Activated naive CD4-positive, alpha-beta T cell treated with anti-CD3 and anti-CD28 coated beads, Interleukin-2, amount 10 ng/mL, durations not matched to agents 7 days and 5 days (primary cell): ENCODE measurements at regions not wholly inside any gene's neighbourhood (a gene's known extent, or its start where the extent isn't known, plus 50 kb on each side); places are given as distances from the start of the nearest gene placed in this dataset.

Experiments used
- CTCF ChIA-PET: fragments of 350-600 bp; sonication (Branson Sonifier 250); formaldehyde crosslinking; loops from one replicate; lab custom pipeline; 2021; ENCODE audit warnings: antibody characterized with exemption; lab: Charles Lee
- DNase-seq: peaks from one replicate; pipeline ENCODE4 v3.0.0-alpha.2; 2020
- H3K27ac Mint-ChIP-seq: one replicate; pipeline ENCODE4 v1.8.0; 2021; ENCODE audit warnings: mild to moderate bottlenecking, moderate library complexity, mixed read lengths
- H3K27me3 Mint-ChIP-seq: one replicate; pipeline ENCODE4 v1.8.0; 2021; ENCODE audit warnings: mild to moderate bottlenecking, mixed read lengths
- H3K36me3 Mint-ChIP-seq: one replicate; pipeline ENCODE4 v1.8.0; 2021; ENCODE audit warnings: mixed read lengths
- H3K4me1 Mint-ChIP-seq: one replicate; pipeline ENCODE4 v1.8.0; 2021; ENCODE audit warnings: mixed read lengths
- H3K4me3 Mint-ChIP-seq: one replicate; pipeline ENCODE4 v1.8.0; 2021; ENCODE audit warnings: mild to moderate bottlenecking, moderate library complexity, mixed read lengths
- H3K9me3 Mint-ChIP-seq: one replicate; pipeline ENCODE4 v1.8.0; 2021; ENCODE audit warnings: mixed read lengths

- H3K4me1 Mint-ChIP-seq: no peaks in the 10 kb centered on the region
- DNase-seq: no peak
- H3K27me3 Mint-ChIP-seq: peaks cover 3% of the 10 kb centered on the region
- H3K9me3 Mint-ChIP-seq: no peaks in the 10 kb centered on the region
- H3K36me3 Mint-ChIP-seq: no peaks in the 10 kb centered on the region
- H3K4me3 Mint-ChIP-seq: no peak overlapping the region
- no peak overlapping the region for H3K27ac Mint-ChIP-seq
- CTCF ChIA-PET: no interaction called here
Observed at GRCh38 chr3:182606905-182607504, 186.3 kb upstream of the ATP11B start.

DNA sequence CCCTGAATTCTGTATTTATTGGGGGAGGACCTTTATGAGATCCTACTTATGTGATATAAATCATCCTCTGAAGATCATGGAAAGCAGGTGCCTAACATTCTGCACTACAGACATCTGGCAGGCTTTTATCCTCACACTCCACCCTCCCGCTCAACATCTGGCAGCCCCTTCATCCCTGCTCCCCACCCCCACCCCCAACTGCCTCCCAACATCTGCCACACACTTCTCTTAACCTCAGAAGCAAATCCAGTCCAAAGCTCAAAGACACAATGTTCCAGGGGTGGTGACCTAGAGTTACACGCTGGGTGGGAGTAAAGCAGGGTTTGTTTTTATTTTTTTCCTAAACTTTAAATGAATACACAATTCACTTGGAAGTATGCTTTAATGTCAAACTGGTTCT, 184.5 kb upstream of the ATP11B start:
- H3K36me3 Mint-ChIP-seq: no peaks in the 10 kb centered on the region
- H3K9me3 Mint-ChIP-seq: no peaks in the 10 kb centered on the region
- H3K4me1 Mint-ChIP-seq: no peaks in the 10 kb centered on the region
- no peak for DNase-seq
- no peak overlapping the region for H3K27ac Mint-ChIP-seq
- peaks cover 3% of the 10 kb centered on the region for H3K27me3 Mint-ChIP-seq
- H3K4me3 Mint-ChIP-seq: no peak overlapping the region
- CTCF ChIA-PET: no interaction called here

- H3K27me3 Mint-ChIP-seq: peaks cover 3% of the 10 kb centered on the region
- no peak for DNase-seq
- H3K4me1 Mint-ChIP-seq: no peaks in the 10 kb centered on the region
- H3K4me3 Mint-ChIP-seq: no peak overlapping the region
- no peak overlapping the region for H3K27ac Mint-ChIP-seq
- no peaks in the 10 kb centered on the region for H3K9me3 Mint-ChIP-seq
- CTCF ChIA-PET: no interaction called here
- no peaks in the 10 kb centered on the region for H3K36me3 Mint-ChIP-seq
Observed at GRCh38 chr3:182609575-182610156, 183.6 kb upstream of the ATP11B start.

GRCh38 chr3:182612332-182612731, 181.0 kb upstream of the ATP11B start:
- Mint-ChIP-seq H3K27me3 (peaks cover 3% of the 10 kb centered on the region), H3K27ac (no peak overlapping the region), H3K4me1 (no peaks in the 10 kb centered on the region), H3K36me3 (no peaks in the 10 kb centered on the region), H3K9me3 (no peaks in the 10 kb centered on the region), H3K4me3 (no peak overlapping the region)
- no peak for DNase-seq
- CTCF ChIA-PET: no interaction called here

DNA sequence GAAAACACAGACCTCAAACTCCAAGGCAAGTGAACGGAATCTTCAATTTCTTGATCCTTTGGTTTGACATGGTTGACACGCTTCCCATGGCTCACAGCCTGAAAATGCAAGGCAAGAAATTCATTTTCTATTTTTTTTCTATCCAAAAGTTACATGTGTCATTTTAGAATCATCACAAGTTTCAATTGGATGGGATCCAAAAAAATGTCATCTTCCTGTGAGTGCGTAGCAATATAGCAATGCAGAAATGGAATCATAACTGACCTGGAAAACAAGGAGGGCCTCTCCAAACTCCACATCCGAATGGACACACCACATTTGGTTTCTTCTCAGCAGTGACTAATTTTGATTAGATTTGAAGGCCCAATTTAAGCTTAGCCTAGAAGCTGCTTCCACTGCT, 175.8 kb upstream of the ATP11B start:
- Mint-ChIP-seq H3K9me3 (no peaks in the 10 kb centered on the region), H3K4me3 (no peak overlapping the region), H3K36me3 (no peaks in the 10 kb centered on the region), H3K27ac (no peak overlapping the region), H3K4me1 (no peaks in the 10 kb centered on the region), H3K27me3 (no peaks in the 10 kb centered on the region)
- DNase-seq: no peak
- CTCF ChIA-PET: interaction anchor here (0.7 kb wide), 1 partner anchor 9 kb away, joined by 3 read pairs; no protein-coding TSS in a partner anchor

- no peak overlapping the region for H3K4me3 Mint-ChIP-seq
- no peaks in the 10 kb centered on the region for H3K4me1 Mint-ChIP-seq
- H3K27me3 Mint-ChIP-seq: no peaks in the 10 kb centered on the region
- H3K36me3 Mint-ChIP-seq: no peaks in the 10 kb centered on the region
- no peak overlapping the region for H3K27ac Mint-ChIP-seq
- DNase-seq: no peak
- CTCF ChIA-PET: no interaction called here
- no peaks in the 10 kb centered on the region for H3K9me3 Mint-ChIP-seq
Observed at GRCh38 chr3:182618085-182618732, 175.1 kb upstream of the ATP11B start.

DNA sequence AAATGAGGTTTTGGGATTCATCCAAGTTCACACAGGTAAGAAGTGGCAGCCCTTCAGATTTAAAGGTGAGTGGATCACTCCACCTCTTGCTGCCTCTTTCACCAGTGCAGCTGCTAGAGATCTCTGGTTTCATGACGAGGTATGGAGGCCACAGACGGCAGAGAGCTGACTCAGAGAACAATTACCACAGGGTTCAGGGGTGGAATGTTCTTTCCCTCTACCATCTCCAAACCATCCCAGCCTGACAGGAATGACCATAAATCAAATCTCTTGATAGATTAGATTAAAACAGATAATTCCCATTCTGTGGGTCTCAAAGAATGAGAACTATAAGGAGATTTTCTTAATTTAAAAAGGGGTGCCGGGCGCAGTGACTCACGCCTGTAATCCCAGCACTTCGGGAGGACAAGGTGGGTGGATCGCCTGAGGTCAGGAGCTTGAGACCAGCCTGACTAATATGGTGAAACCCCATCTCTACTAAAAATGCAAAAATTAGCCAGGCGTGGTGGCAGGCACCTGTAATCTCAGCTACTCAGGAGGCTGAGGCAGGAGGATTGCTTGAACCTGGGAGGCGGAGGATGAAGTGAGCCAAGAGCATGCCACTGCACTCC, 174.2 kb upstream of the ATP11B start:
- Mint-ChIP-seq H3K9me3 (no peaks in the 10 kb centered on the region), H3K4me3 (no peak overlapping the region), H3K27me3 (no peaks in the 10 kb centered on the region), H3K27ac (no peak overlapping the region), H3K36me3 (no peaks in the 10 kb centered on the region), H3K4me1 (no peaks in the 10 kb centered on the region)
- CTCF ChIA-PET: no interaction called here
- no peak for DNase-seq

DNA sequence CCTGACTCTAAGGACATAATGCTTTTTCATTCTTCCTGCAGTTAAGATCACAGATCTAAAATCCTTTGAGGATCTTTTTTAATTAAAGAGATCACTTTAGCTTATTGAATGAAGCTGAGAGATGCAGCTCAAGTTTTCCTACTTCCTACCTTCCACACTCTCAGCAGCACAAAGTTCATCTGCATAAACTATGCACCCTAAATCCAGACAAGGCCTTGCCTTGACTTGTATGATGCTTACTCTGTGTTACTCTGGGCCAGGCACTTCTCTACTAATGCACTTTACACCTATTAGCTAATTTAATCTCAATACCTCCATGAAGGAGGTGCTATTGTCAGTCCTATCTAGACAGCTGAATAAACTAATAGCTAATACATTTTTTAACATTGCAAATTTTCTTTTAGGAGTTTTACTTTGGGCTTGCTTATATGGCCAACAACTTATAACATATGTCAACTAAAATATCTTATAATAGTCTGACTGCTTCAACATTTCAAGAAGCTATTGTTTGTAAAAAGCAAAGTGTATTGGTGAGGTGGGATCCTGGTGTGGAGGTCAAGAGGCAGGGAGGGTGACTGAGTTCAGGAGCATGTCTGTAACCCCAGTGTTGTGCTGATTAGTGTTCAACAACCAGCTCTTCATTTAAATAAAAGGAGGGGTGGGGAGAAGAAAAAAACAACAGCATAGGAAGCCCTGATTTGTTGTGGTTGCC, 172.4 kb upstream of the ATP11B start:
- no peaks in the 10 kb centered on the region for H3K27me3 Mint-ChIP-seq
- H3K4me1 Mint-ChIP-seq: no peaks in the 10 kb centered on the region
- no peak for DNase-seq
- CTCF ChIA-PET: no interaction called here
- no peaks in the 10 kb centered on the region for H3K36me3 Mint-ChIP-seq
- no peak overlapping the region for H3K27ac Mint-ChIP-seq
- no peak overlapping the region for H3K4me3 Mint-ChIP-seq
- no peaks in the 10 kb centered on the region for H3K9me3 Mint-ChIP-seq

GRCh38 chr3:182621435-182622240, 171.7 kb upstream of the ATP11B start:
- no peaks in the 10 kb centered on the region for H3K36me3 Mint-ChIP-seq
- CTCF ChIA-PET: no interaction called here
- no peaks in the 10 kb centered on the region for H3K4me1 Mint-ChIP-seq

DNA sequence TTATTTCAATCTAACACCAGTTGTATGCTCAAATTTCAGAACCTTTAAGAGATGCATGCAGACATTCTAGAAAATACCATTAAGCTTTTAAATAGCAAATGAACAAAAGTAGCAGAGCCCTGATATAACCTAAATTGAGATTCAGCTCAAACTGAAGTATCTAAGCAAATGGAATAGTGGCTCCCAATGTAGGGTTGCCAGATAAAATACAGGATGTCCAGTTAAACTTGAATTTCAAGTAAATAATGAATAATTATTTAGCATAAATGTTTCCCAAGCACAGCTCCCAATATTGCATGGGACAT, 171.1 kb upstream of the ATP11B start:
- DNase-seq: no peak
- no peaks in the 10 kb centered on the region for H3K36me3 Mint-ChIP-seq
- CTCF ChIA-PET: no interaction called here
- H3K27ac Mint-ChIP-seq: no peak overlapping the region
- no peaks in the 10 kb centered on the region for H3K9me3 Mint-ChIP-seq
- no peaks in the 10 kb centered on the region for H3K4me1 Mint-ChIP-seq
- no peaks in the 10 kb centered on the region for H3K27me3 Mint-ChIP-seq
- H3K4me3 Mint-ChIP-seq: no peak overlapping the region

More at GRCh38 chr3:182621435-182622240, 171.7 kb upstream of the ATP11B start:
- no peak for DNase-seq
- no peak overlapping the region for H3K4me3 Mint-ChIP-seq
- H3K9me3 Mint-ChIP-seq: no peaks in the 10 kb centered on the region
- no peak overlapping the region for H3K27ac Mint-ChIP-seq
- no peaks in the 10 kb centered on the region for H3K27me3 Mint-ChIP-seq

DNA sequence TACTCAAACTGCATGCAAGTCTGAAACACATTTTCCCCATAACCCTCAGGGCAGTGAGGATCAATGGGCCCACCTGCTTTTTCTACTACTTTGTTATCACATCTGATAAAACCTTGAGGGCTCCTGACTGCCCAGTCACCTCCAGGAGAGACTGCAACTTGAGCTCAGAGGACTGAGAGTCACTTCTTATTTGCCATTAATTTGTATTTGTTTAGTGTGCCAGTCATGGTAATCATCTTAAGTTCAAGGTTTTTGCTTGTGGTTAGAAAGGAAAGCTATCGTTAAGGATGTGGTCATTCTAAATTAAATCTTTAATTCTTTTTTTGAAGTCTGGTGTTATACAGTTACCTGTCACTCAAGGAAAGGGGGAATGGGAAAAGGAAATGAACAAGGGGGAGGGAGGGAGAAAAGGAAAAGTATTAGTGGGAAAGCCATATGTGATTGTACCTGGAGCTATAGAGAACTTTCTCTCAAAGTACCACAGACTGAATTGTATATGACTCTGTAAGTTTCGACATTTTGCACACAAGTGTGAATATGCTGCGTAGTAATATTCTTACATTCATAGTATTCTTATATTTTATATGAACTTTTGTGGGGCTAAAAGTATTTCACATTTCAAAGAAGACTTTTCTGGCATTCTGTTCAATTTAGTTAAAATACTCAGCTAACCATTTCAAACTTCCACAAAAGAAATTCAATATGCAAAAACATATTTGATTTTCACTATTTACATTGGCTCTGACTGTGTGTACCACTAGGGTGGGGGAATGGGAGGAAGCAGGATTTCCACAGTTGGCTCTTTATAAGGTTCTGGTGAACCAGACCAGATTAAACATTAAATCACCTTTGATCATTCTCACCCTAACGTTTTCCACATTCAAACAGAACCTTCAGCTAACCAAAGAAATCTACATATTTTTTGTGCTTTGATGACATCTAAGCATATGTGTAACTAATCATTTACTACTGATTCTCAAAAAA, 166.5 kb upstream of the ATP11B start:
- no peak overlapping the region for H3K27ac Mint-ChIP-seq
- no peaks in the 10 kb centered on the region for H3K4me1 Mint-ChIP-seq
- H3K27me3 Mint-ChIP-seq: peaks cover 6% of the 10 kb centered on the region
- CTCF ChIA-PET: interaction anchor here (1.0 to 1.1 kb wide), 2 partner anchors 10 kb away, joined by 3 read pairs; no protein-coding TSS in a partner anchor
- H3K4me3 Mint-ChIP-seq: no peak overlapping the region
- H3K36me3 Mint-ChIP-seq: no peaks in the 10 kb centered on the region
- H3K9me3 Mint-ChIP-seq: no peaks in the 10 kb centered on the region
- no peak for DNase-seq

DNA sequence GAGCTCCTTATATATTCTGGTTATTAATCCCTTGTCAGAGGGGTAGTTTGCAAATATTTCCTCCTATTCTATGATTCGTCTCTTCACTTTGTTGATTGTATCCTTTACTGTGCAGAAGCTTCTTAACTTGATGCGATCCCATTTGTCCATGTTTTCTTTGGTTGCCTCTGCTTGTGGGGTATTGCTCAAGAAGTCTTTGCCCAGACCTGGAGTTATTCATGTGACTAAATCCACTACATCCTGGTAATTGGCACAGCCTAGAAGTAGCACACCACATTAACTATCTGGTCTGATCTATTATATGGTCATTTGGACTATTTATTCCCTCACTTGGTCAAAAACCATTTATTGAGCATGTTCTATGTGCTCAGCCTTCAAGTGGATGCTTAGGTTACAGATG, 164.8 kb upstream of the ATP11B start:
- Mint-ChIP-seq H3K4me1 (no peaks in the 10 kb centered on the region), H3K9me3 (no peaks in the 10 kb centered on the region), H3K27me3 (peaks cover 6% of the 10 kb centered on the region), H3K4me3 (no peak overlapping the region), H3K36me3 (no peaks in the 10 kb centered on the region), H3K27ac (no peak overlapping the region)
- CTCF ChIA-PET: no interaction called here
- DNase-seq: no peak

GRCh38 chr3:182629521-182629920, 163.8 kb upstream of the ATP11B start:
- no peak for DNase-seq
- Mint-ChIP-seq H3K27ac (no peak overlapping the region), H3K36me3 (no peaks in the 10 kb centered on the region), H3K27me3 (peaks cover 6% of the 10 kb centered on the region), H3K4me1 (no peaks in the 10 kb centered on the region), H3K9me3 (no peaks in the 10 kb centered on the region), H3K4me3 (no peak overlapping the region)
- CTCF ChIA-PET: no interaction called here
